NCI-H2196 treated with DMSO at 0.1 percent for 48 hours (cell line): ENCODE measurements at regions not wholly inside any gene's neighbourhood (a gene's known extent, or its start where the extent isn't known, plus 50 kb on each side); places are given as distances from the start of the nearest gene placed in this dataset.

Source experiments
- DNase-seq: peaks from one replicate; lab custom pipeline; 2025; ENCODE audit not compliant: unreplicated experiment; lab: John Stamatoyannopoulos, UW

GRCh38 chr7:25314094-25314730 is 85.9 kb upstream of the NPVF start:
- no peak for DNase-seq

- no peak for DNase-seq
Measured at GRCh38 chr7:25314731-25315267, 86.5 kb upstream of the NPVF start.

GRCh38 chr7:25316366-25316765 is 88.1 kb upstream of the NPVF start:
- no peak for DNase-seq

- DNase-seq, result no peak
Measured at GRCh38 chr7:25318047-25318446, 89.8 kb upstream of the NPVF start.

GRCh38 chr7:25319707-25320106 is 91.4 kb upstream of the NPVF start:
- DNase-seq, result no peak

- no peak for DNase-seq
Measured at GRCh38 chr7:25320791-25321190, 92.5 kb upstream of the NPVF start.

GRCh38 chr7:25321424-25321823 is 93.1 kb upstream of the NPVF start:
- no peak for DNase-seq

- no peak for DNase-seq
Measured at GRCh38 chr7:25322473-25322872, 94.2 kb upstream of the NPVF start.

GRCh38 chr7:25325186-25325757 is 97.0 kb upstream of the NPVF start:
- no peak for DNase-seq

- no peak for DNase-seq
Measured at GRCh38 chr7:25326501-25327156, 98.3 kb upstream of the NPVF start.

GRCh38 chr7:25329815-25330214 is 101.5 kb upstream of the NPVF start:
- DNase-seq, result no peak

- no peak for DNase-seq
Measured at GRCh38 chr7:25333296-25333928, 105.1 kb upstream of the NPVF start.

GRCh38 chr7:25347360-25348066 is 119.2 kb upstream of the NPVF start:
- DNase-seq, result no peak

GRCh38 chr7:25348104-25348503 is 119.8 kb upstream of the NPVF start:
- no peak for DNase-seq

- no peak for DNase-seq
Measured at GRCh38 chr7:25349283-25350017, 121.2 kb upstream of the NPVF start.

GRCh38 chr7:25350041-25350440 is 121.8 kb upstream of the NPVF start:
- DNase-seq, result no peak

- no peak for DNase-seq
Measured at GRCh38 chr7:25351761-25352160, 123.5 kb upstream of the NPVF start.

GRCh38 chr7:25353196-25353595 is 124.9 kb upstream of the NPVF start:
- no peak for DNase-seq

GRCh38 chr7:25353732-25354131 is 125.4 kb upstream of the NPVF start:
- DNase-seq, result no peak

GRCh38 chr7:25356534-25357151 is 128.4 kb upstream of the NPVF start:
- DNase-seq, result no peak
